Smooth muscle cell (in vitro differentiated cells): ENCODE measurements at regions not wholly inside any gene's neighbourhood (a gene's known extent, or its start where the extent isn't known, plus 50 kb on each side); places are given as distances from the start of the nearest gene placed in this dataset.

Experiments
- DNase-seq: peaks from one replicate; lab custom pipeline; 2025; ENCODE audit not compliant: unreplicated experiment; lab: John Stamatoyannopoulos, UW
- H2AFZ ChIP-seq: fragments of 200-600 bp; sonication (generic); 2 replicates; pipeline ENCODE4 v1.6.0; 2016; ENCODE audit warnings: antibody characterized with exemption, low read depth, mild to moderate bottlenecking
- H3F3A ChIP-seq: fragments of 200-600 bp; sonication (generic); 2 replicates; pipeline ENCODE4 v1.6.0; 2017; ENCODE audit warnings: antibody characterized with exemption, low read depth
- H3K27ac ChIP-seq: fragments of 200-600 bp; sonication (generic); 2 replicates; pipeline ENCODE4 v1.5.1; 2016; ENCODE audit warnings: low read depth, mild to moderate bottlenecking
- H3K27me3 ChIP-seq: fragments of 200-600 bp; sonication (generic); 2 replicates; pipeline ENCODE4 v1.6.1; 2016; ENCODE audit warnings: low read depth, mild to moderate bottlenecking
- H3K36me3 ChIP-seq: fragments of 200-600 bp; sonication (generic); 2 replicates; pipeline ENCODE4 v1.5.1; 2016; ENCODE audit warnings: low read depth
- H3K4me1 ChIP-seq: fragments of 200-600 bp; sonication (generic); 2 replicates; pipeline ENCODE4 v1.5.1; 2016; ENCODE audit warnings: low read depth
- H3K4me2 ChIP-seq: fragments of 200-600 bp; sonication (generic); 2 replicates; pipeline ENCODE4 v1.6.0; 2016; ENCODE audit warnings: mild to moderate bottlenecking
- H3K4me3 ChIP-seq: fragments of 200-600 bp; sonication (generic); 2 replicates; pipeline ENCODE4 v1.5.1; 2016; ENCODE audit warnings: mild to moderate bottlenecking
- H3K79me2 ChIP-seq: fragments of 200-600 bp; sonication (generic); 2 replicates; pipeline ENCODE4 v1.6.0; 2016; ENCODE audit warnings: low read depth, mild to moderate bottlenecking
- H3K9ac ChIP-seq: fragments of 200-600 bp; sonication (generic); 2 replicates; pipeline ENCODE4 v1.6.0; 2016; ENCODE audit warnings: low read depth
- H3K9me3 ChIP-seq: fragments of 200-600 bp; sonication (generic); replicated peaks from 2 replicates; pipeline ENCODE4 v1.5.1; 2016; ENCODE audit warnings: low read depth
- H4K20me1 ChIP-seq: fragments of 200-600 bp; sonication (generic); 2 replicates; pipeline ENCODE4 v1.6.0; 2016; ENCODE audit warnings: low read depth
- WGBS: methylation state at CpG from one replicate; pipeline ENCODE4 v1.1.7; 2016; ENCODE audit warnings: low lambda C conversion rate; 5-methylcytosine and 5-hydroxymethylcytosine counted together
- TF ChIP-seq, protein P1 (sequence below): fragments of 200-600 bp; sonication (generic); IDR thresholded peaks from 2 replicates; pipeline ENCODE4 v1.5.1; 2017; ENCODE audit warnings: borderline replicate concordance, mild to moderate bottlenecking, antibody characterized with exemption; ENCODE audit not compliant: insufficient read depth, poor library complexity, severe bottlenecking

DNA sequence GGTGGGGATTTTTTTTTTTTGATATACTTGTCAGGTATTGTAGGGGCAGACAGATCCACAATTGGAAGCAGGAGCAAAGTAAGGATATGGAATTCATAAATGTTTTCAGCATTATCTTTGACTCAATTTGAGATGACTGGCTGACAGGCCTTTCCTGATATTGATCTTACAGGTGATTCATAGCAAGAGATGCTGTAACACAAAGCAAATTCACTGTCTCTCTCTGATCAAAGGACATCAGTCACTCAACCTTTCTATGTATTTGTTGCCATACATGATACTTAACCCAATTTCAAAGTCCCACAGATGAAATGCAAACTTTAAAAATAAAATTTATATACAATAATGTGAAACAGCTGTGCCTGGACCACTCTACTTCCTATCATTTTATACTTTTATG is 1506.9 kb downstream of the AACS start:
- Histone ChIP-seq H3K27me3 (no peaks in the 10 kb centered on the region), H4K20me1 (no peaks in the 10 kb centered on the region), H3K4me1 (no peaks in the 10 kb centered on the region), H3K79me2 (no peaks in the 10 kb centered on the region), H3K27ac (no peak overlapping the region), H3K9ac (no peak overlapping the region), H3K36me3 (no peaks in the 10 kb centered on the region), H2AFZ (no peak overlapping the region), H3K4me3 (no peak overlapping the region), H3K4me2 (no peak overlapping the region), H3K9me3 (no peaks in the 10 kb centered on the region), H3F3A (no peaks in the 10 kb centered on the region)
- TF ChIP-seq, protein P1, sequence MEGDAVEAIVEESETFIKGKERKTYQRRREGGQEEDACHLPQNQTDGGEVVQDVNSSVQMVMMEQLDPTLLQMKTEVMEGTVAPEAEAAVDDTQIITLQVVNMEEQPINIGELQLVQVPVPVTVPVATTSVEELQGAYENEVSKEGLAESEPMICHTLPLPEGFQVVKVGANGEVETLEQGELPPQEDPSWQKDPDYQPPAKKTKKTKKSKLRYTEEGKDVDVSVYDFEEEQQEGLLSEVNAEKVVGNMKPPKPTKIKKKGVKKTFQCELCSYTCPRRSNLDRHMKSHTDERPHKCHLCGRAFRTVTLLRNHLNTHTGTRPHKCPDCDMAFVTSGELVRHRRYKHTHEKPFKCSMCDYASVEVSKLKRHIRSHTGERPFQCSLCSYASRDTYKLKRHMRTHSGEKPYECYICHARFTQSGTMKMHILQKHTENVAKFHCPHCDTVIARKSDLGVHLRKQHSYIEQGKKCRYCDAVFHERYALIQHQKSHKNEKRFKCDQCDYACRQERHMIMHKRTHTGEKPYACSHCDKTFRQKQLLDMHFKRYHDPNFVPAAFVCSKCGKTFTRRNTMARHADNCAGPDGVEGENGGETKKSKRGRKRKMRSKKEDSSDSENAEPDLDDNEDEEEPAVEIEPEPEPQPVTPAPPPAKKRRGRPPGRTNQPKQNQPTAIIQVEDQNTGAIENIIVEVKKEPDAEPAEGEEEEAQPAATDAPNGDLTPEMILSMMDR: no peak
- DNase-seq: no peak

DNA sequence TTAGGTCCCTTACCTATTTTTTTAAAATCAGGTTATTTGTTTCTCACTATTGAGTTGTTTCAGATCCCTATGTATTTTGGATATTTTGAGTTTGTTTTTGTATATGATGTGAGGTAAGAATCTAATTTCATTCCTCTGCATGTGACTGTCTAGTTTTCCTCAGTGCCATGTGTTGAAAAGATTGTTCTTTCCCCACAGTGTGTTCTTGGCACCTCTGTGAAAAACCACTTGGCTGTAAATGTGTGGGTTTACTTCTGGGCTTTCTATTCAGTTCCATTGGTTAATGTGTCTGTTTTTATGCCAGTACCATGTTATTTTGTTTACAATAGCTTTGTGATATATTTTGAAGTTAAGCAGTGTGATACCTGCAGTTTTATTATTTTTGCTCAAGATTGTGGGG is 1516.4 kb downstream of the AACS start:
- Histone ChIP-seq H3K79me2 (no peaks in the 10 kb centered on the region), H3K4me2 (no peak overlapping the region), H4K20me1 (no peaks in the 10 kb centered on the region), H3K9ac (no peak overlapping the region), H3K9me3 (no peaks in the 10 kb centered on the region), H3F3A (no peaks in the 10 kb centered on the region), H2AFZ (no peak overlapping the region), H3K27ac (no peak overlapping the region), H3K4me3 (no peak overlapping the region), H3K36me3 (no peaks in the 10 kb centered on the region), H3K4me1 (no peaks in the 10 kb centered on the region), H3K27me3 (no peaks in the 10 kb centered on the region)
- TF ChIP-seq, protein P1: no peak
- no peak for DNase-seq

DNA sequence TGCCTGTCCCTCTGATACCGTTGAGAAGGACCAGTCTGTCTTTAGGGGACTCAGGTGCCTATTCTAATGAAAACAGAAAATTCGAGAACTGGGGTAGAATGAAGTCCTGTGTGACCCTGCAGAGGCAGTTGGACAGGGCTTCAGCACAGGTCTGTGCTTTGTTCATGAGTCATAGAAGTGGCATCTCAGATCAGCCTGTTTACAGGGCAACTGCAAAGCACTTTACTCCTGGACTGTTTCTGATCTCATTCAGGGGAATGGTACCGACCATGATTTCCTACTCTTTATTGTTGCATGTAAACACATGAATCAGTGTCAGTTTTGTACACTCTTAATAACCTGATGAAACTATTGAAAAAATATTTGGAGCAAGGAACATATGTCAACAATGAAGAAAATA is 1517.0 kb downstream of the AACS start:
- H3K4me2 ChIP-seq: no peak overlapping the region
- H3K27me3 ChIP-seq: no peaks in the 10 kb centered on the region
- H3K36me3 ChIP-seq: no peaks in the 10 kb centered on the region
- H3K27ac ChIP-seq: no peak overlapping the region
- no peaks in the 10 kb centered on the region for H3F3A ChIP-seq
- H3K9ac ChIP-seq: no peak overlapping the region
- H3K4me3 ChIP-seq: no peak overlapping the region
- no peaks in the 10 kb centered on the region for H3K9me3 ChIP-seq
- H4K20me1 ChIP-seq: no peaks in the 10 kb centered on the region
- WGBS: 39% methylated on average over 3 of the region's 3 CpGs
- no peaks in the 10 kb centered on the region for H3K4me1 ChIP-seq
- no peaks in the 10 kb centered on the region for H3K79me2 ChIP-seq
- TF ChIP-seq, protein P1: no peak
- no peak for DNase-seq
- no peak overlapping the region for H2AFZ ChIP-seq

DNA sequence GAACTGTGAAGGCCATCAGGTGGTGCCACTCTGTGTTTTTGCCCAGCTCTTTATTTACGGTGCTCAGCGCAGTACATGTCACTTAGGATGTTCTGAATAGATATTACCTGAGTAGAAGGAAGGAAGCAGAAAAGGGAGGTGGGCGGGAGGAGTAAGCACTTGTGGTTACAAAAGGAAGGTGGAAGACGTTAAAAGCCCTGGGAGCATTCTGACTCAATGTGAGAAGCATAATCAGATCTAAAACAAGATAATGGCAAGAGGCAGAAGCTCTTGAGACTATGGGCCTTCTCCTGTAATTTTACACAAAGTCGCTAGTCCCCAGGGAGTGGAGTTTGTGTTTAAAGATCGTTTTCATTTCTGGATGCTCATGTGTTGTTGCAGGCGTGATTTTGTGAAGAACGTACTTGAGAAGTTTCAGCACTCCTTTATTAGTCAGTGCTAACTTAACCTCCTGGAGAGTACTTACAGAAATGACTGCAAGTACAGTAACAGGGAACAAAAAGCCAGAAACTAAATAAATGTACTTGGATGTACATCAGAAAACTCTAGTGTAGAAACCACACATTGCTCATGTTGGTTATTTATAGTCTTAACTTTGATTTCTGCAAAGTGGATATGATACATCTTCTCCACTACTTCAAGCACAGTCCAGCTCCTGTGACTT is 1523.5 kb downstream of the AACS start:
- Histone ChIP-seq H3K27me3 (no peaks in the 10 kb centered on the region), H3K4me1 (no peaks in the 10 kb centered on the region), H3F3A (no peaks in the 10 kb centered on the region), H3K36me3 (no peaks in the 10 kb centered on the region), H3K79me2 (no peaks in the 10 kb centered on the region), H4K20me1 (no peaks in the 10 kb centered on the region), H3K4me2 (no peak overlapping the region), H2AFZ (no peak overlapping the region), H3K9ac (no peak overlapping the region), H3K4me3 (no peak overlapping the region), H3K27ac (no peak overlapping the region), H3K9me3 (no peaks in the 10 kb centered on the region)
- TF ChIP-seq, protein P1: no peak
- DNase-seq: no peak
- WGBS: 70% methylated on average over 8 of the region's 8 CpGs
